DND-41 (cell line): ENCODE measurements at regions not wholly inside any gene's neighbourhood (a gene's known extent, or its start where the extent isn't known, plus 50 kb on each side); places are given as distances from the start of the nearest gene placed in this dataset.

ENCODE experiments used
- CTCF ChIP-seq: IDR thresholded peaks from 2 replicates; pipeline ENCODE4 v1.5.1; 2012; ENCODE audit warnings: borderline replicate concordance, low read length, moderate library complexity, mild to moderate bottlenecking; ENCODE audit not compliant: poor library complexity, severe bottlenecking; ENCODE audit errors: extremely low read depth
- EZH2 ChIP-seq: IDR thresholded peaks from 3 replicates; pipeline ENCODE4 v1.6.1; 2012; ENCODE audit warnings: borderline replicate concordance, low read depth, mild to moderate bottlenecking, moderate library complexity, low read length, inconsistent platforms; ENCODE audit not compliant: severe bottlenecking

- TF ChIP-seq CTCF (no peak), EZH2 (no peak)
These were observed 182.7 kb upstream of the PRPS1L1 start for GRCh38 chr7:18210377-18210776.
